GM12872 (cell line): ENCODE measurements at regions not wholly inside any gene's neighbourhood (a gene's known extent, or its start where the extent isn't known, plus 50 kb on each side); places are given as distances from the start of the nearest gene placed in this dataset.

Experiments
- CTCF ChIP-seq: IDR thresholded peaks from 3 replicates; pipeline ENCODE4 v1.5.1; 2011; ENCODE audit warnings: low read depth, mild to moderate bottlenecking, low read length, moderate library complexity; ENCODE audit not compliant: insufficient read depth

- no peak for TF ChIP-seq CTCF
These were observed 111.6 kb downstream of the AQP9 start for GRCh38 chr15:58249646-58250312.

DNA sequence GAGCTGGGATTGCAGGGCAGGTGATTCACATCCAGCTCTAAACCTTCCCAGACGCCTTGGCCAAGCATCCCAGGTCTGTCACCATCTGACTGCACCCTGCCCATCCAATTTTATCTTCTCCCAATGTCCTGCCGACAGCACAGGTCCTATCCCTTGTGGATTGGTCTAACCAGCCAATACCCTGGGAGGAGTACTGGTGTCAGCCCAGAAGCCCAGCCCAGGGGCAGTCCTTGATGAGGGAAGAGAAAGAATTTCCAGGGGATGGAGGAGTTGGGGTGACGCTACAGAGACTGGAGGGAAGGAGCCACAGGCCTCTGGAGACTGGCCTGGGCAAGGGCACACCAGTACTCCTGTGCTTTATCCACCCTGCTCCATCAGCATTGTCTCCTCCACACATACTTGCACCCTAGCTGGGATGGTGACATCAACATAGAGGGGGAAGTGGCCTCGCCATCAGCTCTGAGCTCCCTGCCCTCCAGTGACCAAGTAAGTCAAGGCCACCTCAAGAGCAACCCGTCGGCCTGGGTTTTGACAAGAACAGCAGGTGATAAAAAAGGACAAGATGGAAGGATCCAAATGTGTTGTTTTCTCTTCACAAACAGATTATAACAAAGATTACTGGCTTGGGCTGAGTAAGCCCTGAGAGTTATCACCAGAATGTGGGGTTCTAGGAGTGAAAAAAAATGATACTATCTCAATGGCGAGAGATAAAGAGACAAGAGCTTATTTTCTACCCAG is 114.6 kb downstream of the AQP9 start:
- TF ChIP-seq CTCF, result no peak

GRCh38 chr15:58257776-58258325 is 119.7 kb downstream of the AQP9 start:
- TF ChIP-seq CTCF, result no peak

GRCh38 chr15:58258501-58259292 is 120.5 kb downstream of the AQP9 start:
- TF ChIP-seq CTCF, result no peak

DNA sequence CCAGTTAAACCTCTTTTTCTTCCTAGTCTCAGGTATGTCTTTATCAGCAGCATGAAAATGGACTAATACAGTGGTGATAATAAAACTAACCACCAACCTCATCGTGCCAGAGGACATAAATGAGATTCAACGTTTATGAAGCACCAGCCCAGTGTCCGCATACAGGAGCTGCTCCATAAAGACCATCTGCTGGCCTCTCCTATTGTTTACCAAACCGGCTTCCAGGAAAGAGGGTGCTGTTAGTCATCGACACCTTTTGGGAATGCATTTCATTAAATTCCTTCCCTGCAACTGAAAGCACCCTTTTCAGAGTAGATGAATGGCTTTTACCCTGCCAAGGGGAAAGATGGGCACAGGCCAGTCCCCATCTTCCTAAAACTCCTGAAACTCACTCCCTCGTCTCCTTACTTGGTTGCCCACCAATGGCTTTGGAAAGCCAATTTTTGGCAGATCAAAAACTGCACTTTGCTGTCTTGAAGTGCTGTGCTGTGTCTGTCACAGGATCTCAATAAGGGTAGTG is 122.1 kb downstream of the AQP9 start:
- TF ChIP-seq CTCF, result no peak

DNA sequence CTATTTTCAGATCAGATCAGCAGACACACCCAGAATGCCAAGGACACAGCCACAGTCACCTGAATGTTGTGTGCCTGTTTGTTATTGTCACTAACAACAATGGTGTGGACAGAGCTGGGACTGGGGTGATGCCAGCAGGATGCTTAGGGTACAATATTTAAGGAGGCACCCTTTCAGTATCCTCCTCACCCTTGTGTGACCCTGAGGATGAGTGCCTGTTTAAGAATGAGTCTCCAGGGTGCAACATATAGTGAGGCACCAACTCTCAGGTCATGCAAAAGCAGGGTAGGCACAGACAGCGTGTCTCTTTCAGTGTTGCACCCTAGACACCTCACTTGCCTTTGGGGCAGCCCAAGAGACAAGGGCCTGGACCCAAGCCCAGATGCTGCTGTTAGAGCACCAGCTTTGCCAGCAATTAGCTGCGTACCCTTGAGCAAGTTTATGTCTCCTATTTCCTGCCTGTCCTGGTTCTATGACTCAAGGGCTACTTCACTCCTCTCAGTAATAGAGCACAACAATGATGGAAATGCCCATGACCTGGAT is 122.6 kb downstream of the AQP9 start:
- TF ChIP-seq CTCF, result no peak

DNA sequence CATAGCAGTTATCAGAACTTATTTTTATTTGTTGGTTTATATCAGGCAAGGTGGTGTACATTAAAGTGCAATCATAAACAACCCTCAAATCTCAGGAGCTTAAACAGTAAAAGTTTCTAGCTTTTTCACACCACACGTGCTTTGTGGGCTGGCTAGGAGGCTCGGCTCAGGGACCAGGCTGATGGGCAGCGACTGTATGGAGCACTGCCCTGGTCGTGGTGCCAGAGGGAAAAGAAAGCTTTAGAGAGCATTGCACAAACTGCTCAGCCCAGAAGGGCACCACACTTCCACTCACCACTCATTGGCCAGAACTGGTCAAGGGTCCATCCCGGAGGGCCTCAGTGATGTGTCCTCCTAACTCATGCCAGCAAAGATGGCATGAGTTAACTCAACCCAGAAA is 123.2 kb downstream of the AQP9 start:
- no peak for TF ChIP-seq CTCF
